Mesendoderm (in vitro differentiated cells): ENCODE measurements at regions not wholly inside any gene's neighbourhood (a gene's known extent, or its start where the extent isn't known, plus 50 kb on each side); places are given as distances from the start of the nearest gene placed in this dataset.

Source experiments
- DNase-seq: peaks from one replicate; pipeline ENCODE4 v3.0.0; 2013
- H2AK5ac ChIP-seq: 2 replicates; pipeline ENCODE4 v1.6.1; 2013; ENCODE audit warnings: low read length, inconsistent platforms
- H2BK120ac ChIP-seq: 2 replicates; pipeline ENCODE4 v1.6.1; 2013; ENCODE audit warnings: low read depth, mild to moderate bottlenecking, low read length, moderate library complexity, mixed read lengths
- H2BK15ac ChIP-seq: replicated peaks from 2 replicates; pipeline ENCODE4 v1.6.1; 2013; ENCODE audit warnings: low read depth, mild to moderate bottlenecking, moderate library complexity
- H2BK5ac ChIP-seq: 2 replicates; pipeline ENCODE4 v1.6.1; 2013; ENCODE audit warnings: low read length, inconsistent platforms
- H3K18ac ChIP-seq: 2 replicates; pipeline ENCODE4 v1.6.1; 2013; ENCODE audit warnings: mild to moderate bottlenecking, low read length, mixed read lengths
- H3K23ac ChIP-seq: one replicate; pipeline ENCODE4 v1.6.1; 2013; ENCODE audit warnings: low read length
- H3K27ac ChIP-seq: 2 replicates; pipeline ENCODE4 v1.5.1; 2013; ENCODE audit warnings: low read depth, mild to moderate bottlenecking, inconsistent platforms, low read length, moderate library complexity
- H3K27me3 ChIP-seq: 2 replicates; pipeline ENCODE4 v1.6.1; 2013; ENCODE audit warnings: low read length, control low read depth, mild to moderate bottlenecking, inconsistent platforms; ENCODE audit not compliant: insufficient read depth, poor library complexity
- H3K36me3 ChIP-seq: 2 replicates; pipeline ENCODE4 v1.6.1; 2013; ENCODE audit warnings: low read length, inconsistent platforms; ENCODE audit not compliant: control insufficient read depth, insufficient read depth
- H3K4ac ChIP-seq: one replicate; pipeline ENCODE4 v1.6.1; 2013; ENCODE audit warnings: low read depth, mild to moderate bottlenecking, low read length, moderate library complexity
- H3K4me1 ChIP-seq: 2 replicates; pipeline ENCODE4 v1.6.1; 2013; ENCODE audit warnings: low read depth, low read length, inconsistent platforms; ENCODE audit not compliant: control insufficient read depth
- H3K4me2 ChIP-seq: 2 replicates; pipeline ENCODE4 v1.6.1; 2013; ENCODE audit warnings: low read length
- H3K4me3 ChIP-seq: 2 replicates; pipeline ENCODE4 v1.5.1; 2013; ENCODE audit warnings: mild to moderate bottlenecking, low read length
- H3K56ac ChIP-seq: one replicate; pipeline ENCODE4 v1.6.1; 2013; ENCODE audit warnings: low read length
- H3K79me1 ChIP-seq: 2 replicates; pipeline ENCODE4 v1.6.1; 2013; ENCODE audit warnings: low read length, inconsistent platforms
- H3K79me2 ChIP-seq: 2 replicates; pipeline ENCODE4 v1.6.1; 2013; ENCODE audit warnings: mild to moderate bottlenecking, low read length; ENCODE audit not compliant: control insufficient read depth, insufficient read depth
- H3K9ac ChIP-seq: 2 replicates; pipeline ENCODE4 v1.6.1; 2013; ENCODE audit warnings: low read length, inconsistent platforms
- H4K5ac ChIP-seq: one replicate; pipeline ENCODE4 v1.6.1; 2013; ENCODE audit warnings: low read length
- H4K8ac ChIP-seq: one replicate; pipeline ENCODE4 v1.6.1; 2013; ENCODE audit warnings: low read depth, mild to moderate bottlenecking, control low read depth, low read length, moderate library complexity
- WGBS: extraction: QIAGEN DNeasy Blood & Tissue Kit; methylation state at CpG from one replicate; pipeline ENCODE4 v1.1.7; 2013; ENCODE audit warnings: low lambda C conversion rate, missing lambda C conversion rate; ENCODE audit not compliant: insufficient coverage; ENCODE audit errors: extremely low coverage; 5-methylcytosine and 5-hydroxymethylcytosine counted together

GRCh38 chr18:44047585-44047984 is 633.1 kb upstream of the SETBP1 start:
- H3K56ac ChIP-seq = no peak overlapping the region
- H3K4me1 ChIP-seq = peaks cover 2% of the 10 kb centered on the region
- no peaks in the 10 kb centered on the region for H3K79me1 ChIP-seq
- DNase-seq = no peak
- H4K8ac ChIP-seq = no peak overlapping the region
- WGBS = no CpG with 5 or more reads among the region's 3 CpGs
- no peak overlapping the region for H3K9ac ChIP-seq
- H3K4me2 ChIP-seq = no peak overlapping the region
- no peaks in the 10 kb centered on the region for H3K36me3 ChIP-seq
- no peak overlapping the region for H4K5ac ChIP-seq
- H3K4ac ChIP-seq = no peak overlapping the region
- no peaks in the 10 kb centered on the region for H3K27me3 ChIP-seq
- no peak overlapping the region for H3K18ac ChIP-seq
- H3K23ac ChIP-seq = no peak overlapping the region
- no peaks in the 10 kb centered on the region for H3K79me2 ChIP-seq
- H2BK15ac ChIP-seq = no peak overlapping the region
- H3K27ac ChIP-seq = no peak overlapping the region
- no peak overlapping the region for H2AK5ac ChIP-seq
- no peak overlapping the region for H3K4me3 ChIP-seq
- H2BK5ac ChIP-seq = no peak overlapping the region
- H2BK120ac ChIP-seq = no peak overlapping the region

DNA sequence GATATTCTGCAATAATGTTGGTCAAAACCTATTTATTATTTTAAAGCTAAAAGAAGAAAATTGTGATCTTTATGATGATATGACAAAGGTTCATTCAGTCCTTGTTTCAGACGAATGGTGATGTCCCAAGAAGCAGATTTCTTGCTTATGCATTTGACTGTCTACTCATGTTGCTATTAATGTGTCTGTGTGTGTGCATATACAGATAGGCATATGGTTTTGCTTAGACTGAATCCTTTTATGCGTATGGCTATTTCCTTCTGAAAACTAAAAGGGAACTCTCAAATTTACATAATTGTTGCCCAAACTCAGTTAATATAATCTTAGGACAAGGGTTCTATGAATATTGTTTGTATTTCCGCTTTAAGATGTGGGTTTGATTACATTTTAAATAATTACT is 632.3 kb upstream of the SETBP1 start:
- Histone ChIP-seq H3K56ac (no peak overlapping the region), H3K23ac (no peak overlapping the region), H3K27ac (no peak overlapping the region), H3K79me1 (no peaks in the 10 kb centered on the region), H2BK120ac (no peak overlapping the region), H3K27me3 (no peaks in the 10 kb centered on the region), H2AK5ac (no peak overlapping the region), H4K5ac (no peak overlapping the region), H3K36me3 (no peaks in the 10 kb centered on the region), H3K4me3 (no peak overlapping the region), H3K9ac (no peak overlapping the region), H3K79me2 (no peaks in the 10 kb centered on the region), H3K4ac (no peak overlapping the region), H3K4me2 (no peak overlapping the region), H3K18ac (no peak overlapping the region), H3K4me1 (peaks cover 2% of the 10 kb centered on the region), H2BK15ac (no peak overlapping the region), H4K8ac (no peak overlapping the region), H2BK5ac (no peak overlapping the region)
- WGBS = no CpG with 5 or more reads among the region's 3 CpGs
- no peak for DNase-seq

- no CpG with 5 or more reads among the region's 2 CpGs for WGBS
- Histone ChIP-seq H3K79me1 (no peaks in the 10 kb centered on the region), H2BK120ac (no peak overlapping the region)
These were observed 631.8 kb upstream of the SETBP1 start for GRCh38 chr18:44048846-44049245.

GRCh38 chr18:44051026-44051425 is 629.7 kb upstream of the SETBP1 start:
- Histone ChIP-seq H2AK5ac (no peak overlapping the region), H4K8ac (no peak overlapping the region), H2BK15ac (no peak overlapping the region), H3K4ac (no peak overlapping the region), H3K56ac (no peak overlapping the region), H3K4me2 (no peak overlapping the region), H3K27ac (no peak overlapping the region), H3K9ac (no peak overlapping the region), H3K18ac (no peak overlapping the region), H2BK120ac (no peak overlapping the region), H3K36me3 (no peaks in the 10 kb centered on the region), H4K5ac (no peak overlapping the region), H3K79me1 (no peaks in the 10 kb centered on the region), H2BK5ac (no peak overlapping the region), H3K27me3 (no peaks in the 10 kb centered on the region), H3K4me1 (peaks cover 2% of the 10 kb centered on the region), H3K4me3 (no peak overlapping the region), H3K23ac (no peak overlapping the region), H3K79me2 (no peaks in the 10 kb centered on the region)
- no CpG with 5 or more reads among the region's 1 CpG for WGBS
- peak; percentile 49 for DNase-seq

More at GRCh38 chr18:44048846-44049245, 631.8 kb upstream of the SETBP1 start:
- H3K4me1 ChIP-seq = peaks cover 2% of the 10 kb centered on the region
- no peak overlapping the region for H3K4me3 ChIP-seq
- H2BK15ac ChIP-seq = no peak overlapping the region
- H2AK5ac ChIP-seq = no peak overlapping the region
- no peak overlapping the region for H3K27ac ChIP-seq
- peak; percentile 89 for DNase-seq
- no peak overlapping the region for H4K5ac ChIP-seq
- H3K4me2 ChIP-seq = no peak overlapping the region
- H3K27me3 ChIP-seq = no peaks in the 10 kb centered on the region
- H3K56ac ChIP-seq = no peak overlapping the region
- H4K8ac ChIP-seq = no peak overlapping the region
- no peaks in the 10 kb centered on the region for H3K36me3 ChIP-seq
- no peak overlapping the region for H3K23ac ChIP-seq
- H3K4ac ChIP-seq = no peak overlapping the region
- H3K18ac ChIP-seq = no peak overlapping the region
- H2BK5ac ChIP-seq = no peak overlapping the region
- H3K9ac ChIP-seq = no peak overlapping the region
- H3K79me2 ChIP-seq = no peaks in the 10 kb centered on the region

- no peak for DNase-seq
- no peaks in the 10 kb centered on the region for H3K79me1 ChIP-seq
- no peak overlapping the region for H4K8ac ChIP-seq
- no peak overlapping the region for H3K9ac ChIP-seq
- no peak overlapping the region for H3K4me2 ChIP-seq
- H3K27ac ChIP-seq = no peak overlapping the region
- no peak overlapping the region for H2BK15ac ChIP-seq
- no peak overlapping the region for H2BK120ac ChIP-seq
- no peak overlapping the region for H3K23ac ChIP-seq
- no peak overlapping the region for H3K4me3 ChIP-seq
- no peaks in the 10 kb centered on the region for H3K27me3 ChIP-seq
- H3K36me3 ChIP-seq = no peaks in the 10 kb centered on the region
- peaks cover 2% of the 10 kb centered on the region for H3K4me1 ChIP-seq
- H3K79me2 ChIP-seq = no peaks in the 10 kb centered on the region
- no peak overlapping the region for H3K18ac ChIP-seq
- no peak overlapping the region for H2BK5ac ChIP-seq
- H3K56ac ChIP-seq = no peak overlapping the region
- no peak overlapping the region for H2AK5ac ChIP-seq
- no peak overlapping the region for H4K5ac ChIP-seq
- H3K4ac ChIP-seq = no peak overlapping the region
- WGBS = no CpG with 5 or more reads among the region's 1 CpG
These were observed 626.2 kb upstream of the SETBP1 start for GRCh38 chr18:44054514-44054913.

DNA sequence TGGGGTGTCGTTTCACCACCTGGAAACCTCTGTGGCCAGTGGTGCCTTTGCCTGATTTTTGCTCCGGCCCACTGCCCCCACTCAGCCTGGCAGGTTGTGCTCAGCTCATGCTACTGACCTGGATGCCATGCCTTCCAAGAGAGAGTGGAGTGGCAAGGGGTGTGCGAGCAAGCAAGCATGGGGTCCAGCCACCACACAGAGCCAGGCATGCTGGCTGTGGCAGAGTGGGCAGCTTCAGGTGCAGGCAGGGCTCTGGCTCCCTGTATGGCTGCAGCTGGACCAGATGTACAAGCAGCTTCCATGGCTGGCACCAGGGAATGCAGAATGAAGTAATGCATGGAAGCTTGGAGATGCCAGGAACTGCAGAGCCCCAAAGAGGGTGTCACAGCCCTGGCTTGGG is 620.5 kb upstream of the SETBP1 start:
- Histone ChIP-seq H3K79me2 (no peaks in the 10 kb centered on the region), H3K9ac (no peak overlapping the region), H2BK120ac (no peak overlapping the region), H3K27ac (no peak overlapping the region), H3K4me1 (no peaks in the 10 kb centered on the region), H4K5ac (no peak overlapping the region), H2BK5ac (no peak overlapping the region), H2BK15ac (no peak overlapping the region), H3K79me1 (no peaks in the 10 kb centered on the region), H3K27me3 (no peaks in the 10 kb centered on the region), H3K4me3 (no peak overlapping the region), H3K23ac (no peak overlapping the region), H3K4me2 (no peak overlapping the region), H3K56ac (no peak overlapping the region), H4K8ac (no peak overlapping the region), H2AK5ac (no peak overlapping the region), H3K18ac (no peak overlapping the region), H3K36me3 (no peaks in the 10 kb centered on the region), H3K4ac (no peak overlapping the region)
- no peak for DNase-seq
- no CpG with 5 or more reads among the region's 3 CpGs for WGBS
